Hepatocyte (in vitro differentiated cells): ENCODE measurements at regions not wholly inside any gene's neighbourhood (a gene's known extent, or its start where the extent isn't known, plus 50 kb on each side); places are given as distances from the start of the nearest gene placed in this dataset.

Experiments
- DNase-seq: peaks from one replicate; pipeline ENCODE4 v3.0.0-alpha.2; 2016; ENCODE audit warnings: low spot score
- H2AFZ ChIP-seq: fragments of 200-600 bp; sonication (generic); 2 replicates; pipeline ENCODE4 v1.6.0; 2016; ENCODE audit warnings: antibody characterized with exemption, mild to moderate bottlenecking
- H3K27ac ChIP-seq: fragments of 200-600 bp; sonication (generic); 2 replicates; pipeline ENCODE4 v1.5.1; 2016; ENCODE audit warnings: mild to moderate bottlenecking
- H3K27me3 ChIP-seq: fragments of 200-600 bp; sonication (generic); 2 replicates; pipeline ENCODE4 v1.6.1; 2016
- H3K36me3 ChIP-seq: fragments of 200-600 bp; sonication (generic); replicated peaks from 2 replicates; pipeline ENCODE4 v1.5.1; 2016; ENCODE audit warnings: low read depth; ENCODE audit not compliant: insufficient read depth
- H3K4me1 ChIP-seq: fragments of 200-600 bp; sonication (generic); 2 replicates; pipeline ENCODE4 v1.5.1; 2016; ENCODE audit warnings: mild to moderate bottlenecking, moderate library complexity; ENCODE audit not compliant: insufficient read depth
- H3K4me2 ChIP-seq: fragments of 200-600 bp; sonication (generic); 2 replicates; pipeline ENCODE4 v1.6.0; 2016
- H3K4me3 ChIP-seq: fragments of 200-600 bp; sonication (generic); 2 replicates; pipeline ENCODE4 v1.5.1; 2016; ENCODE audit warnings: mild to moderate bottlenecking
- H3K79me2 ChIP-seq: fragments of 200-600 bp; sonication (generic); 2 replicates; pipeline ENCODE4 v1.6.0; 2017; ENCODE audit warnings: mild to moderate bottlenecking
- H3K9me2 ChIP-seq: fragments of 200-600 bp; sonication (generic); replicated peaks from 2 replicates; pipeline ENCODE4 v1.6.0; 2017; ENCODE audit warnings: mild to moderate bottlenecking; ENCODE audit not compliant: insufficient read depth
- H3K9me3 ChIP-seq: fragments of 200-600 bp; sonication (generic); 2 replicates; pipeline ENCODE4 v1.5.1; 2016; ENCODE audit warnings: low read depth, mild to moderate bottlenecking
- H4K20me1 ChIP-seq: fragments of 200-600 bp; sonication (generic); 2 replicates; pipeline ENCODE4 v1.6.0; 2016; ENCODE audit warnings: mild to moderate bottlenecking; ENCODE audit not compliant: insufficient read depth, poor library complexity, severe bottlenecking
- EZH2 ChIP-seq: fragments of 200-600 bp; sonication (generic); IDR thresholded peaks from 2 replicates; pipeline ENCODE4 v1.6.1; 2016; ENCODE audit warnings: antibody characterized with exemption, mild to moderate bottlenecking, borderline replicate concordance
- EZH2phosphoT487 ChIP-seq: fragments of 200-600 bp; sonication (generic); IDR thresholded peaks from one replicate; pipeline ENCODE4 v1.6.1; 2018; ENCODE audit warnings: antibody characterized with exemption, mild to moderate bottlenecking, low read depth, moderate library complexity; ENCODE audit not compliant: unreplicated experiment, severe bottlenecking
- WGBS: methylation state at CpG from one replicate; pipeline ENCODE4 v1.1.6; 2016; ENCODE audit warnings: low lambda C conversion rate; ENCODE audit errors: missing lambda C conversion rate; 5-methylcytosine and 5-hydroxymethylcytosine counted together
- TF ChIP-seq, protein P1 (sequence below): fragments of 200-600 bp; sonication (generic); IDR thresholded peaks from 2 replicates; pipeline ENCODE4 v1.5.1; 2016; ENCODE audit warnings: antibody characterized with exemption, mild to moderate bottlenecking; ENCODE audit not compliant: poor library complexity

- 74% methylated on average over 2 of the region's 2 CpGs for WGBS
- no peak overlapping the region for H3K27ac ChIP-seq
- no peaks in the 10 kb centered on the region for H3K9me2 ChIP-seq
These were observed 231.8 kb upstream of the CACNA2D1 start for GRCh38 chr7:82675396-82675795.

DNA sequence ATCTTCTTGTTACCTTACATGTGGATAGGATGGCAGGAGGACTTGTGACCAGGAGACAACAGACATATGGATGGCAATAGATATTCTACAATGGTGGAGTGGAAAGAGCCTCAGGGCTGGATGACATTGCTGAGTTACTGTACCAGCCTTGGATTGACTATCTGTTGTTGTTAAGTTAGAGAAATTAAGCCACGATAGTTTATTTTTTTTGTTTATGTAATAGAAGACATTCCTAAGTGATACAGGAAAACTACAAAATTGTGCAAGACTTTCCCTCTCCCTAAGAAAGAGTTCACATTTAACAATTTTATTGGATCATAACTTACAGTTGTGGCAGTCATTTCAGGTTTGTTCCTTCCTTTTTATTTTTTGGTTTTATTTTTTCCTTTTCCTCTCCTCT is 230.7 kb upstream of the CACNA2D1 start:
- TF ChIP-seq EZH2phosphoT487 = no peak
- no peak for TF ChIP-seq EZH2
- TF ChIP-seq, protein P1, sequence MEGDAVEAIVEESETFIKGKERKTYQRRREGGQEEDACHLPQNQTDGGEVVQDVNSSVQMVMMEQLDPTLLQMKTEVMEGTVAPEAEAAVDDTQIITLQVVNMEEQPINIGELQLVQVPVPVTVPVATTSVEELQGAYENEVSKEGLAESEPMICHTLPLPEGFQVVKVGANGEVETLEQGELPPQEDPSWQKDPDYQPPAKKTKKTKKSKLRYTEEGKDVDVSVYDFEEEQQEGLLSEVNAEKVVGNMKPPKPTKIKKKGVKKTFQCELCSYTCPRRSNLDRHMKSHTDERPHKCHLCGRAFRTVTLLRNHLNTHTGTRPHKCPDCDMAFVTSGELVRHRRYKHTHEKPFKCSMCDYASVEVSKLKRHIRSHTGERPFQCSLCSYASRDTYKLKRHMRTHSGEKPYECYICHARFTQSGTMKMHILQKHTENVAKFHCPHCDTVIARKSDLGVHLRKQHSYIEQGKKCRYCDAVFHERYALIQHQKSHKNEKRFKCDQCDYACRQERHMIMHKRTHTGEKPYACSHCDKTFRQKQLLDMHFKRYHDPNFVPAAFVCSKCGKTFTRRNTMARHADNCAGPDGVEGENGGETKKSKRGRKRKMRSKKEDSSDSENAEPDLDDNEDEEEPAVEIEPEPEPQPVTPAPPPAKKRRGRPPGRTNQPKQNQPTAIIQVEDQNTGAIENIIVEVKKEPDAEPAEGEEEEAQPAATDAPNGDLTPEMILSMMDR = no peak
- H3K9me3 ChIP-seq = no peaks in the 10 kb centered on the region
- 50% methylated on average over 1 of the region's 1 CpG for WGBS
- no peak for DNase-seq
- no peaks in the 10 kb centered on the region for H3K27me3 ChIP-seq
- no peaks in the 10 kb centered on the region for H3K4me1 ChIP-seq
- H3K4me3 ChIP-seq = no peak overlapping the region
- no peaks in the 10 kb centered on the region for H3K79me2 ChIP-seq
- H3K9me2 ChIP-seq = no peaks in the 10 kb centered on the region
- H3K27ac ChIP-seq = no peak overlapping the region
- no peaks in the 10 kb centered on the region for H3K36me3 ChIP-seq
- H4K20me1 ChIP-seq = no peaks in the 10 kb centered on the region
- H3K4me2 ChIP-seq = no peak overlapping the region
- no peak overlapping the region for H2AFZ ChIP-seq

More at GRCh38 chr7:82675396-82675795, 231.8 kb upstream of the CACNA2D1 start:
- no peaks in the 10 kb centered on the region for H3K79me2 ChIP-seq
- no peak overlapping the region for H3K4me3 ChIP-seq
- no peaks in the 10 kb centered on the region for H4K20me1 ChIP-seq
- H3K4me1 ChIP-seq = no peaks in the 10 kb centered on the region
- no peak for DNase-seq
- no peaks in the 10 kb centered on the region for H3K9me3 ChIP-seq
- H2AFZ ChIP-seq = no peak overlapping the region
- no peaks in the 10 kb centered on the region for H3K36me3 ChIP-seq
- TF ChIP-seq EZH2 (no peak), EZH2phosphoT487 (no peak)
- TF ChIP-seq, protein P1 = no peak
- no peaks in the 10 kb centered on the region for H3K27me3 ChIP-seq
- H3K4me2 ChIP-seq = no peak overlapping the region

DNA sequence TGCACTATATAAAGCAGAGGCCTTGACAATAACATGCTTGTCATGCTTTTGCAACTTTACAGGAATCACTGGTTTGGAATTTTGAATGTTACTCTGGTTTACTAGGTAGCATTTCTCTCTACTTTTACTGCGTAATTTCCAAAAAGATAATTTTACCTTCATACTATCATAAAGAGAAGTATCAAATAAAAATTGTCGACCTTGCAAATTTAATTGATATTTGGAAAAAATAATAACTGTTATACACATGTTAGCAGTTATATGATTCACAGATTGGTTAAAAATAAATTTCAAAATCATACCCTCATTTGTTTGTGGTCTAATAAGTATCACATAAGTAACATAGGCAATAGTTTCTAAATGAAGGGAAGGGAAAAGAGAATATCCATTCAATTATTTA is 228.5 kb upstream of the CACNA2D1 start:
- TF ChIP-seq EZH2phosphoT487 = no peak
- TF ChIP-seq EZH2 = no peak
- TF ChIP-seq, protein P1 = no peak
- Histone ChIP-seq H3K9me2 (no peaks in the 10 kb centered on the region), H3K27me3 (no peaks in the 10 kb centered on the region), H3K36me3 (no peaks in the 10 kb centered on the region), H3K4me2 (no peak overlapping the region), H4K20me1 (no peaks in the 10 kb centered on the region), H2AFZ (no peak overlapping the region), H3K4me3 (no peak overlapping the region), H3K79me2 (no peaks in the 10 kb centered on the region), H3K9me3 (no peaks in the 10 kb centered on the region), H3K4me1 (no peaks in the 10 kb centered on the region), H3K27ac (no peak overlapping the region)
- WGBS = 86% methylated on average over 2 of the region's 2 CpGs
- DNase-seq = no peak

DNA sequence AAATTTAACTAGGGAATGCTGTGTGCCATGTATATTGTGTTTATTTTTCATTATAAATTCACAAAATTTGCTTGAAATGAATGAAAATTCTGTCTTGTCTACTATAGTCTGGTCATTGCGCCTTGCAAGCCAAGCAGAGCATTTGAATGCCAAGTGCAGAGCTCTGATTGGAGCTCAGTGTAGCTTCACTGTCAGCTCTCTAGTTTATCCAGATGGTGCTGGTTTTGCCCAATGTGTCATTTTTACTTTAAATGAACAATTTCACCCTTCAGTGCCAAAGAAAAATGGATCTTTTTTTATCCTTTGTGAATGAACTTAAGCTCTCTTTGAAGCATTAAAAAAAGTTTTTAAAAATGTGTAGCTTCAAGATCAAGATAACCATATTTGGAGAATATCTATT is 225.6 kb upstream of the CACNA2D1 start:
- H3K9me3 ChIP-seq = no peaks in the 10 kb centered on the region
- no peak for TF ChIP-seq EZH2phosphoT487
- no peak for TF ChIP-seq EZH2

More for the DNA sequence above, 225.6 kb upstream of the CACNA2D1 start:
- Histone ChIP-seq H3K27me3 (no peaks in the 10 kb centered on the region), H2AFZ (no peak overlapping the region), H3K9me2 (no peaks in the 10 kb centered on the region), H3K4me2 (no peak overlapping the region), H3K36me3 (no peaks in the 10 kb centered on the region), H4K20me1 (no peaks in the 10 kb centered on the region), H3K79me2 (no peaks in the 10 kb centered on the region), H3K27ac (no peak overlapping the region), H3K4me3 (no peak overlapping the region), H3K4me1 (no peaks in the 10 kb centered on the region)
- no peak for DNase-seq
- 97% methylated on average over 1 of the region's 1 CpG for WGBS
